ENCODE measurements at regions not wholly inside any gene's neighbourhood (a gene's known extent, or its start where the extent isn't known, plus 50 kb on each side); places are given as distances from the start of the nearest gene placed in this dataset.

- Mint-ChIP-seq H3K4me3 (no peak overlapping the region), H3K36me3 (no peaks in the 10 kb centered on the region), H3K27ac (no peak overlapping the region), H3K9me3 (no peaks in the 10 kb centered on the region), H3K27me3 (ENCODE audit: low read depth) (peaks cover 65% of the 10 kb centered on the region), H3K4me1 (no peaks in the 10 kb centered on the region)
- no peak for DNase-seq (ENCODE audit: low spot score in 2 of 2, unreplicated experiment in 2 of 2)
- TF ChIP-seq CTCF (IDR thresholded peaks at IDR 0.05; ENCODE audit: unreplicated experiment), result no peak
These were observed 234.5 kb downstream of the MTX2 start for GRCh38 chr2:176503776-176504175.

GRCh38 chr2:176504440-176504839, 235.2 kb downstream of the MTX2 start:
- H3K36me3 Mint-ChIP-seq, result no peaks in the 10 kb centered on the region
- peaks cover 60% of the 10 kb centered on the region for H3K27me3 Mint-ChIP-seq (ENCODE audit: low read depth)
- no peak for DNase-seq (ENCODE audit: low spot score in 2 of 2, unreplicated experiment in 2 of 2)
- H3K4me3 Mint-ChIP-seq, result no peak overlapping the region
- H3K4me1 Mint-ChIP-seq, result no peaks in the 10 kb centered on the region
- no peaks in the 10 kb centered on the region for H3K9me3 Mint-ChIP-seq
- no peak overlapping the region for H3K27ac Mint-ChIP-seq
- no peak for TF ChIP-seq CTCF (IDR thresholded peaks at IDR 0.05; ENCODE audit: unreplicated experiment)

- Mint-ChIP-seq H3K36me3 (no peaks in the 10 kb centered on the region), H3K4me1 (no peaks in the 10 kb centered on the region), H3K27ac (no peak overlapping the region), H3K4me3 (no peak overlapping the region), H3K9me3 (no peaks in the 10 kb centered on the region), H3K27me3 (ENCODE audit: low read depth) (peaks cover 34% of the 10 kb centered on the region)
- no peak for DNase-seq (ENCODE audit: low spot score in 2 of 2, unreplicated experiment in 2 of 2)
- TF ChIP-seq CTCF (IDR thresholded peaks at IDR 0.05; ENCODE audit: unreplicated experiment), result no peak
These were observed 238.5 kb downstream of the MTX2 start for GRCh38 chr2:176507786-176508185.

- Mint-ChIP-seq H3K4me1 (no peaks in the 10 kb centered on the region), H3K36me3 (no peaks in the 10 kb centered on the region), H3K27me3 (ENCODE audit: low read depth) (peaks cover 29% of the 10 kb centered on the region), H3K9me3 (no peaks in the 10 kb centered on the region), H3K4me3 (no peak overlapping the region), H3K27ac (no peak overlapping the region)
- DNase-seq (ENCODE audit: low spot score in 2 of 2, unreplicated experiment in 2 of 2), result no peak
- no peak for TF ChIP-seq CTCF (IDR thresholded peaks at IDR 0.05; ENCODE audit: unreplicated experiment)
These were observed 239.1 kb downstream of the MTX2 start for GRCh38 chr2:176508374-176508773.

GRCh38 chr2:176508984-176509740, 239.9 kb downstream of the MTX2 start:
- Mint-ChIP-seq H3K4me1 (no peaks in the 10 kb centered on the region), H3K27me3 (ENCODE audit: low read depth) (peaks cover 22% of the 10 kb centered on the region), H3K4me3 (no peak overlapping the region), H3K36me3 (no peaks in the 10 kb centered on the region), H3K9me3 (peaks cover 3% of the 10 kb centered on the region), H3K27ac (no peak overlapping the region)
- DNase-seq (ENCODE audit: low spot score in 2 of 2, unreplicated experiment in 2 of 2), result no peak
- no peak for TF ChIP-seq CTCF (IDR thresholded peaks at IDR 0.05; ENCODE audit: unreplicated experiment)
